WTC11 (cell line): ENCODE measurements at regions not wholly inside any gene's neighbourhood (a gene's known extent, or its start where the extent isn't known, plus 50 kb on each side); places are given as distances from the start of the nearest gene placed in this dataset.

Experiments
- ATAC-seq: fragments of 200-7000 bp; cut with Tn5 transposase; 2 replicates; pipeline ENCODE4 v1.10.0; 2021; ENCODE audit warnings: mild to moderate bottlenecking, moderate library complexity
- CTCF ChIA-PET: fragments of 300-600 bp; sonication (Branson Sonifier 250); formaldehyde crosslinking; loops from one replicate; lab custom pipeline; 2021; ENCODE audit warnings: antibody characterized with exemption; lab: Charles Lee
- POLR2A ChIA-PET: fragments of 350-600 bp; sonication (Branson Sonifier 250); formaldehyde crosslinking; loops from one replicate; lab custom pipeline; 2021; ENCODE audit warnings: antibody characterized with exemption; lab: Charles Lee
- DNase-seq: peaks from one replicate; pipeline ENCODE4 v3.0.0; 2021; ENCODE audit warnings: low spot score
- H3K27ac Mint-ChIP-seq: 2 replicates; pipeline ENCODE4 v1.8.0; 2021; ENCODE audit warnings: mixed read lengths
- H3K27me3 Mint-ChIP-seq: 2 replicates; pipeline ENCODE4 v1.8.0; 2021; ENCODE audit warnings: low read depth, mild to moderate bottlenecking, moderate library complexity, mixed read lengths
- H3K36me3 Mint-ChIP-seq: 2 replicates; pipeline ENCODE4 v1.8.0; 2021; ENCODE audit warnings: mixed read lengths
- H3K4me1 Mint-ChIP-seq: 2 replicates; pipeline ENCODE4 v1.8.0; 2022; ENCODE audit warnings: mixed read lengths
- H3K4me3 Mint-ChIP-seq: 2 replicates; pipeline ENCODE4 v1.8.0; 2021; ENCODE audit warnings: mild to moderate bottlenecking, moderate library complexity, mixed read lengths
- H3K9me3 Mint-ChIP-seq: 2 replicates; pipeline ENCODE4 v1.8.0; 2021; ENCODE audit warnings: mixed read lengths
- ATF1 ChIP-seq: sonication (generic); formaldehyde crosslinking; IDR thresholded peaks from 2 replicates; pipeline ENCODE4 v1.8.1; 2023; ENCODE audit warnings: mild to moderate bottlenecking, moderate library complexity, missing genetic modification reagents
- CREB1 ChIP-seq: sonication (generic); formaldehyde crosslinking; IDR thresholded peaks from 2 replicates; pipeline ENCODE4 v1.8.0; 2023; ENCODE audit warnings: mild to moderate bottlenecking, missing genetic modification reagents
- CTCF ChIP-seq: fragments of 200-600 bp; IDR thresholded peaks from 2 replicates; pipeline ENCODE4 v1.8.0; 2022; ENCODE audit warnings: antibody characterized with exemption
- ERG ChIP-seq: fragments of 250-450 bp; sonication (Bioruptor Pico); IDR thresholded peaks from 2 replicates; pipeline ENCODE4 v1.8.0; 2021; ENCODE audit warnings: mild to moderate bottlenecking
- FOXK1 ChIP-seq: sonication (generic); formaldehyde crosslinking; IDR thresholded peaks from 2 replicates; pipeline ENCODE4 v1.8.0; 2022; ENCODE audit warnings: mild to moderate bottlenecking, moderate library complexity, missing genetic modification reagents
- FOXP1 ChIP-seq: sonication (generic); formaldehyde crosslinking; IDR thresholded peaks from 2 replicates; pipeline ENCODE4 v1.8.0; 2022; ENCODE audit warnings: missing genetic modification reagents, mild to moderate bottlenecking, moderate library complexity, borderline replicate concordance
- FOXP4 ChIP-seq: sonication (generic); formaldehyde crosslinking; IDR thresholded peaks from 2 replicates; pipeline ENCODE4 v1.8.0; 2022; ENCODE audit warnings: mild to moderate bottlenecking, missing genetic modification reagents
- IRF1 ChIP-seq: sonication (generic); formaldehyde crosslinking; IDR thresholded peaks from 2 replicates; pipeline ENCODE4 v1.8.0; 2023; ENCODE audit warnings: missing genetic modification reagents
- MYBL2 ChIP-seq: sonication (generic); formaldehyde crosslinking; IDR thresholded peaks from 2 replicates; pipeline ENCODE4 v1.8.1; 2023; ENCODE audit warnings: mild to moderate bottlenecking, moderate library complexity, missing genetic modification reagents
- NR2C2 ChIP-seq: sonication (generic); formaldehyde crosslinking; IDR thresholded peaks from 2 replicates; pipeline ENCODE4 v1.8.0; 2022; ENCODE audit warnings: mild to moderate bottlenecking, missing genetic modification reagents
- USF1 ChIP-seq: sonication (generic); formaldehyde crosslinking; IDR thresholded peaks from 2 replicates; pipeline ENCODE4 v1.8.0; 2022; ENCODE audit warnings: mild to moderate bottlenecking, missing genetic modification reagents
- ZNF512 ChIP-seq: sonication (generic); formaldehyde crosslinking; IDR thresholded peaks from 2 replicates; pipeline ENCODE4 v1.8.1; 2022; ENCODE audit warnings: missing genetic modification reagents, borderline replicate concordance
- ZNF532 ChIP-seq: fragments of 250-450 bp; sonication (Bioruptor Pico); IDR thresholded peaks from 2 replicates; pipeline ENCODE4 v1.9.0; 2021; ENCODE audit warnings: mild to moderate bottlenecking, borderline replicate concordance

- DNase-seq = no peak
- Mint-ChIP-seq H3K9me3 (peaks cover 55% of the 10 kb centered on the region), H3K36me3 (peaks cover 38% of the 10 kb centered on the region)
- TF ChIP-seq CTCF (no peak), MYBL2 (no peak), FOXK1 (no peak), FOXP4 (CRISPR knock-in tag) (no peak), FOXP1 (CRISPR knock-in tag) (no peak), CREB1 (CRISPR knock-in tag) (no peak), ZNF532 (CRISPR knock-in tag) (no peak), ZNF512 (CRISPR knock-in tag) (no peak), ERG (no peak), NR2C2 (CRISPR knock-in tag) (no peak), ATF1 (CRISPR knock-in tag) (no peak), USF1 (CRISPR knock-in tag) (no peak)
- TF ChIP-seq, all 79 proteins: peak for 0
- H3K27me3 Mint-ChIP-seq = peaks cover 6% of the 10 kb centered on the region
- POLR2A ChIA-PET = no interaction called here
- no peak overlapping the region for H3K27ac Mint-ChIP-seq
- CTCF ChIA-PET = no interaction called here
- ATAC-seq = no peak
- H3K4me3 Mint-ChIP-seq = no peak overlapping the region
- no peaks in the 10 kb centered on the region for H3K4me1 Mint-ChIP-seq
Observed at GRCh38 chr4:161254375-161254774, 909.4 kb downstream of the FSTL5 start.

GRCh38 chr4:161252520-161253141 lies 911.2 kb downstream of the FSTL5 start:
- H3K9me3 Mint-ChIP-seq = peaks cover 50% of the 10 kb centered on the region
- POLR2A ChIA-PET = no interaction called here
- peaks cover 35% of the 10 kb centered on the region for H3K36me3 Mint-ChIP-seq
- TF ChIP-seq CTCF = peak; percentile 56
- no peak for TF ChIP-seq IRF1 (CRISPR knock-in tag)
- ATAC-seq (peak; percentile 51; the same call in 1 of the 2 replicates), DNase-seq (no peak)
- H3K4me3 Mint-ChIP-seq = no peak overlapping the region
- CTCF ChIA-PET = no interaction called here
- H3K4me1 Mint-ChIP-seq = no peaks in the 10 kb centered on the region
- H3K27me3 Mint-ChIP-seq = peaks cover 6% of the 10 kb centered on the region
- H3K27ac Mint-ChIP-seq = no peak overlapping the region
